Heart left ventricle (tissue), 13 donors: ENCODE measurements at regions not wholly inside any gene's neighbourhood (a gene's known extent, or its start where the extent isn't known, plus 50 kb on each side); places are given as distances from the start of the nearest gene placed in this dataset.

ENCODE experiments used
- CTCF ChIP-seq, 12 donors: fragments of 200-600 bp; sonication (generic) in 4 of 12; IDR thresholded peaks; one replicate each; pipeline versions ENCODE4 v1.5.0 to v1.8.0; 2018 to 2022; ENCODE audit warnings: antibody characterized with exemption in 12 of 12, mild to moderate bottlenecking in 5 of 12
- POLR2A ChIP-seq, 2 donors: fragments of 450-650 bp; IDR thresholded peaks; one replicate each; pipeline ENCODE4 v1.6.1; 2017; ENCODE audit warnings: antibody characterized with exemption in 2 of 2, mild to moderate bottlenecking in 2 of 2, moderate library complexity in 2 of 2
- donor health status: ischemic (EF 13 %, LVEDD 7.1; RV severe dilation, severe dysfunction).
- donor health status: DM: no; HTN: yes; CAD: no.
- donor health status: DM: no; HTN: no; CAD: no.
- donor health status: ischemic (EF 25% LVEDD 6.9; RV normal size, moderate dysfunction).
- donor health status: ischemic (EF 25% LVEDD 5.7; RV mildly dilated, moderate dysfunction).
- donor health status: ischemic (EF 35%, LVEDD 5.7; RV mildly dilated, moderate dysfunction).
- donor health status: nonischemic (EF 11% LVEDD 7.7; RV severe dilation, severe dysfunction).
- donor health status: DM: yes; HTN: yes; CAD: no.
- donor health status: PGD.
- donor health status: ischemic (EF 29% LVEDD 5.4; RV normal size, mild dysfunction).
- donor health status: nonischemic (EF 23%, LVEDD 6.1; RV moderate dilation, normal function).

- TF ChIP-seq CTCF (IDR thresholded peaks at IDR 0.05) = no peak
- TF ChIP-seq POLR2A (IDR thresholded peaks at IDR 0.05) = no peak
Observed at GRCh38 chr6:1499777-1500176, 109.9 kb upstream of the FOXC1 start.
